IPS-NIHi7 (cell line): ENCODE measurements at regions not wholly inside any gene's neighbourhood (a gene's known extent, or its start where the extent isn't known, plus 50 kb on each side); places are given as distances from the start of the nearest gene placed in this dataset.
A peak's percentile ranks its signal among the peaks of the same experiment; 100 is the strongest.
"Not testable (repeated sequence)": the region's sequence is repeated elsewhere in the genome, so short reads cannot be mapped to it uniquely, and the experiment has no call there.

Experiments used
- DNase-seq: peaks from one replicate; pipeline ENCODE4 v3.0.0; 2012; ENCODE audit warnings: mixed read lengths; ENCODE audit errors: extremely low spot score

GRCh38 chr16:25566183-25566582, 125.6 kb upstream of the HS3ST4 start:
- DNase-seq: no peak

GRCh38 chr16:25563700-25564099, 128.1 kb upstream of the HS3ST4 start:
- DNase-seq: no peak

DNA sequence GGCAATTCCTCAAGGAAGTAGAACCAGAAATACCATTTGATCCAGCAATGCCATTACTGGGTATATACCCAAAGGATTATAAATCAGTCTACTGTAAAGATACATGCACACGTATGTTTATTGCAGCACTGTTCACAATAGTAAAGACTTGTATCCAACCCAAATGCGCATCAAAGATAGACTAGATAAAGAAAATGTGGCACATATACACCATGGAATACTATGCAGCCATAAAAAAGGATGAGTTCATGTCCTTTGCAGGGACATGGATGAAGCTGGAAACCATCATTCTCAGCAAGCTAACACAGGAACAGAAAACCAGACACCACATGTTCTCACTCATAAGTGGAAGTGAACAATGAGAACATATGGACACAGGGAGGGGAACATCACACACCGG, 130.0 kb upstream of the HS3ST4 start:
- not testable (repeated sequence) for DNase-seq

DNA sequence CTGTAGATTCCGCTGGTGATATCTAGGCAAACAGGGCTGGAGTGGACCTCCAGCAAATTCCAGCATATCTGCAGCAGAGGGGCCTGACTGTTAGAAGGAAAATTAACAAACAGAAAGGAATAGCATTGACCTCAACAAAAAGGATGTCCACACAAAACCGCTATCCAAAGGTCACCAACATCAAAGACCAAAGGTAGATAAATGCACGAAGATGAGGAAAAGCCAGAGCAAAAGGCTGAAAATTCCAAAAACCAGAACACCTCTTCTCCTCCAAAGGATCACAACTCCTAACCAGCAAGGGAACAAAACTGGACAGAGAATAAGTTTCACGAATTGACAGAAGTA, 134.8 kb upstream of the HS3ST4 start:
- DNase-seq: not testable (repeated sequence)

DNA sequence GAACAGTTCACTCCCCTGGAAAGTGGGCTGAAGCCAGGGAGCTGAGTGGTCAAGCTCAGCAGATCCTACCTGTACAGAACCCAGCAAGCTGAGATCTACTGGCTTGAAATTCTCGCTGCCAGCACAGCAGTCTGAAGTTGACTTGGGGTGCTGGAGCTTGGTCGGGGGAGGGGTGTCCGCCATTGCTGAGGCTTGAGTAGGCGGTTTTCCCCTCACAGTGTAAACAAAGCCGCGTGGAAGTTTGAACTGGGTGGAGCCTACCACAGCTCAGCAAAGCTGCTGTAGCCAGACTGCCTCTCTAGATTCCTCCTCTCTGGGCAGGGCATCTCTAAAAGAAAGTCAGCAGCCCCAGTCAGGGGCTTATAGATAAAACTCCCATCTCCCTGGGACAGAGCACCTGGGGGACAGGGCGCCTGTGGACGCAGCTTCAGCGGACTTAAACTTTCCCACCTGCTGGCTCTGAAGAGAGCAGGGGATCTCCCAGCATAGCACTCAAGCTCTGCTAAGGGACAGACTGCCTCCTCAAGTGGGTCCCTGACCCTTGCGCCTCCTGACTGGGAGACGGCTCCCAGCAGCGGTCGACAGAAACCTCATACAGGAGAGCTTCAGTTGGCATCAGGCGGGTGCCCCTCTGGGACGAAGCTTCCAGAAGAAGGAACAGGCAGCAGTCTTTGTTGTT, 135.3 kb upstream of the HS3ST4 start:
- not testable (repeated sequence) for DNase-seq

DNA sequence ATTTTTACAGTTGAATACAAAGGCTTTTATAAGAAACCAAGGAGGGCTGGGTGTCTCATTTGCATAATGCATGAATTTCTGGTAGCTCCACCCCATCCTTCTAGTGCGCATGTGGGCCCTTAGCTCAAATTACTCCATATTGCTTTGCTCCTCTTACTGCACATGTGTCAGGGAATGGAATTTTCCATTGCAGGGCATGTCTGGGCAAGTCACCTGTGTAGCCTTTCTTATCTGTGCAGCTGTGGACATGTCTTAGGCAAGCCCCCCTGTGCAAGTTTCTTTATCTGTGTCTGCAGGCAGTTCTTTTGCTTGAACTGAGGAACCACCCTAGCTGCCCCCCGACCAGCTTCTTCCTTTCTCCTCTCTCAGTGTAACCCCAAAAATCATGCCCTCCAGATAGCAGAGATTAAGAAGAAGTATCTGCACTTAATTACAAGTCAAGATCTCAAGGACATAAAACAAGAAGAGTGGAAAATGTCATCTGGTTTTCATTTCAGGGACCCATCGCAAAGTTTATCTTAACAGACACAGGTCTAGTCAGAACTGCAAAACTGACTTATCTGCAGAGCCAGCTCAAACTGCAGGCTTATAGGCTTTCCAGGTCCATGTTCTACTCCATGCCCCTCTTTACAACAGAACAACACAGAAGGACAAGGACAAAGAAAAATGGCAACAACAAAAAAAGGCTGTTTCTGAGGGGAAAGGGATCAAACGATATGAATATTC, 137.9 kb upstream of the HS3ST4 start:
- no peak for DNase-seq

DNA sequence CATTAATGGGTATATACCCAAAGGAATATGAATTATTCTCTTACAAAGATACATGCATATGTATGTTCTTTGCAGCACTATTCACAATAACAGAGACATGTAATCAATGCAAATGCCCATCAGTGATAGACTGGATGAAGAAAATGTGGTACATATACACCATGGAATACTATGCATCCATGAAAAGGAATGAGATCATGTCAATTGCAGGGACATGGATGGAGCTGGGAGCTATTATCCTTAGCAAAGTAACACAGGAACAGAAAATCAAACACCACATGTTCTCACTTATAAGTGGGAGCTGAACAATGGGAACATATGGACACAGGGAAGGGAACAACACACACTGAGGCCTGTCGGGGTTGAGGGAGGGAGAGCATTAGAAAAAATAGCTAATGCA, 141.1 kb upstream of the HS3ST4 start:
- DNase-seq: no peak

- DNase-seq: no peak
Measured at GRCh38 chr16:25546791-25547190, 145.0 kb upstream of the HS3ST4 start.

DNA sequence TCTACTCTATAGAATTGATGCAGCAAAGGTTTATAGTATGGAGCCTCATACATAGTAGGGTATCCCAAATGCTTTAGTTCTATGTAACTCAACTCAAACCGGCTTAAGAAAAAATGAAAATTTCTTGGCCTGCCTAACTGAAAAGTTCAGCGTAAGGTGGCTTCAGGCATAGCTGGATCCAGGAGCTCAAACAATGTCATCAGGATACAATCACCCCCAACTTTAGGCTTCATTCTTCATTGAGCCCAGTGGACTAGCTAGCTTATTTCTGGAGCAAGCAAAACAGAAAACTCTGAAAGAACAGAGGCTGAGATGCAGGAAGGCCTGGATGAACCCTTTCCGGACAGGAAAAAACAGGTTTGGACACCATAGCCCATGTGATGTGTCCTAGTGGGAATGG, 147.5 kb upstream of the HS3ST4 start:
- no peak for DNase-seq

DNA sequence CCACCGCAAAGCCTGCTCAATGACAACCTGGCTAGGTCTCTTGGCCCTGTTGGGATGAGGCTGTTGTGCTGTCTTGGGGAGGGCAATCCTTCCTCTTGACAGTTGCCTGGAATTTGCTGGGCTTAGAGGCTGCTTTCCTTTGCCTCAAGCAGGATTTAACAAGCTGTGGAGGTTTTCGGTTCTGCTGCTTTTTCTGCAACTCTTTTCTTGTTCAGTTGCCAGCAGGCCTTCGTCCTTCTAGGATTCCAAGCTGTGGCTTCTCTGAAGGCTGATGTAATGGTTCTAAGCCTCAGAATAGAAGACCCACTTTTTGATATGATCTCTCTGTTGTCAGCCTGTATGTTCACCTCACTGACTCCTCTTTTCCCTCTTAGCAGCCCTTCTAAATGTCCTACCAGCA, 149.5 kb upstream of the HS3ST4 start:
- DNase-seq: no peak

DNA sequence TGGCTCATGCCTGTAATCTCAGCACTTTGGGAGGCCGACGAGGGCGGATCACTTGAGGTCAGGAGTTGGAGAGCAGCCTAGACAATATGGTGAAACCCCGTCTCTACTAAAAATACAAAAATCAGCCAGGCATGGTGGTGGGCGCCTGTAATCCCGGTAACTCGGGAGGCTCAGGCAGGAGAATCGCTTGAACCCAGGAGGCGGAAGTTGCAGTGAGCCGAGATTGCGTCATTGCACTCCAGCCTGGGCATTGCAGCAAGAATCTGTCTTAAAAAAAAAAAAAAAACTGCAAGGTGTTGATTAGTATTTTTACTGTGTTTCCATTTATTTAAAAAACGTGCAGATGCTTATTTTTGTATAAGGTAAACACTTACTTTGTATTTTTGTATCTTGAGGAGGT, 152.0 kb upstream of the HS3ST4 start:
- DNase-seq: not testable (repeated sequence)

DNA sequence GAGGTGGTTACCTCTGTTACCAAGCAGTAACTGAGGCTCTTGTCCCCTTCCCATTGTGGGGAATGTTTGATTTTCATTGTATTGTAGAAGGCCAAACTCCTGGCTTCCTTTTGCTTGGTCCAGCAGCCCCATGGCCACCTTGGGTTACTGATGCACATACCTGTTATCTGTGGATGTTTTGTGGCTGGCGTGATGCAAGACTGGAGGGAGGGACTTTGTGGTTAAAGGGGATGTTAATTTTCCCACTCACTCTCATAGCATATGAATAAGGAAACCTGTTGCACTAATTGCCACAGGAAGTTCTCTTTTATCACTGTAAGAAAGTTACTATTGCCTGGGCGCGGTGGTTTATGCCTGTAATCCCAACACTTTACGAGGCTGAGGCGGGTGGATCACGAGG, 168.6 kb upstream of the HS3ST4 start:
- no peak for DNase-seq

GRCh38 chr16:25512041-25512440, 179.7 kb upstream of the HS3ST4 start:
- DNase-seq: no peak

DNA sequence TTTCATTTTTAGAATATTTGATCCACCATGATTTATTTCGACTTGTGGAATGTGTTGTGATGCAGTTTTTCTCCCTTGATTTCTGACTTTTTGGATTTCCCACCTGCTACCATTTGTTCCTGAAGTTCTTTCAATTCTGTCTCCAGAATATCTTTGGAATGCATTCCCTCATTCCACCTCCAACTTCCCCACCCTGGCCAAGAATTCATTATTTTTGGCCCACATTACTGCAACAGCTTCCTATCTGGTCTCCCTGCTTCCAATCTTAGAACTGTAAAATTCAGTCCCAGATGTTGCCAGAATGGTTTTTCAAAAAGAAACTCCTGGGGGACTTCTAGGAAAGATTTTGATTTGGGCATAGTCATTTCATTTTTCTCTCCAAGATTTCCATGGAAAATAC, 182.3 kb upstream of the HS3ST4 start:
- DNase-seq: no peak

DNA sequence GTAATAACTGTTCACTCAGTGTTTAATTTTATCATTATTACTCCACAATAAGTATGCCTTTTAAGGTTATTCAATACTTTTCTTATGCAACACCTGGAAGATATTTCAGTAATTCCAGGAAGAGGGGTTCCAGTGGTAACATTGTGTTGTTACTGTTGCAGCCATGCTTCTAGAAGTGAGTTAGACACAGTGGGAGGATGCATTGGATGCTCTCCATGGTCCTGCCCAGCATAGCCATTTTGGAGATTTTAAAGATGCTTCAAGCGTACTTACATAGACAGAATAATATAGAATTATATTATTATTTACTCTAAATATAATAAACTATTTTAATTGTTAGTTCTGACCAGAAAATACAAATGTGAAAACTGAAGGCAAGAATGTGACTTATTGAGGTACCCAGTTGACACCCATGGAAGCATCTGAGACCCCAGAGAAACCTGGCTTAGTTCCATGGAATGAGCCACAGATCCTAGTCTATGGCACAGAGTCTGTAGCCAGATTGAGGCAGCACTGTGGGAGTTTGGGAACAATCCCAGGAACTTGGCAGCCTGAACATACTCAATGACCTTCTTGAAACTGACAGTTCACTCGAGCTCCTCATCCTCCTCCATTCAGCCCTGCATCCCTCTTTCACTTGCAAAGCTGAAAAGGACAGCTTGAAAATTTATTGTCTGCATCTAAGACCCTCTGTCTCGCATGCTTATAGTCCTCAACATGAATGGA, 190.1 kb upstream of the HS3ST4 start:
- no peak for DNase-seq

DNA sequence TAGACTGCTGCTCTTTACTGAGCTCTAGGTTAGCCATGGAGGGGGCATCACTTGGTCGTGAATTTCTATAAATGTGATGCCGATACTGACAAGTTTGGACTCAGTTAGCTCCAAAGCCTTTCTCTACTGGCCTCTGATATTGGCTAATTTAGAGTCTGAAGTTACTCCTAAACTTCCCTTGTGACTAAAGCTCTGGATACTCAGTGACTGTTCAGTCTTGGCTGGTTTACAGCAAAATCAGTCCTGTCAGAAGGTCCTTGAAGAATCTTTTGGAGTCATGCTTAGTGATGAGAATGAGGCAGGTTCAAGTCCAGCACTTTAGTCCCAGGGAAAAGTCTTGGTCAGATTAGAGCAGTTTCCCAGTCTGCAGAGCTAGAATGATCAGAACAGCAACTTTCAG, 197.5 kb upstream of the HS3ST4 start:
- no peak for DNase-seq

DNA sequence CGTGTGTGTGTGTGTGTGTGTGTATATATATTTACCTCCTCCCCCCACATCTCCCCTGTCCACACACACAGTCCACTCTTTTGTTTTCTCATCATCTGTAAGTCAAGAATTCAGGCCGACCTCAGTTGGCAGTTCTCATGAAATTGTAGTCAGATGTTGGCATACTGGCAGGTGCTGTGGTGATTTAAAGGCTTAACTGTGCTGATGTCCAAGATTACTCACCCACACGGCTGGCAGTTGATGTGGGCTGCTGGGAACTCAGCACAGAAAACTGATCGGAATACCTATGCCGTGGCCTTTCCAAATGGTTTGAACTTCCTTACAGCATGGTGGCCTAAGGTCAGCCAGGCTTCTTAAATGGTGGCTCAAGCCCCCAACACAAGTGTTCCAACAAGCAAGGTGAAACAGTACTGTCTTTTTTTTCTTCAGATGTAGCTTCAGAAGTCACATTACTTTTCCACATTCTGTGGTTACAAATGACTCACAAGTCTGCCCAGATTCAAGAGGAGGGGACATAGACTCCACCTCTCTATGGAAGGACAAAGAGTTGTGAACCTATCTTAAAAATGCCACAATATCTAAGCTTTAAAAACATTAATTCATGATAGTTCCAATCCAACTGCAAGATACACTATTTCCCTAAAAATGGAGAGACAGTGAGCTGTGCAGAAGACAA, 198.5 kb upstream of the HS3ST4 start:
- DNase-seq: no peak

GRCh38 chr16:25488435-25488834, 203.3 kb upstream of the HS3ST4 start:
- DNase-seq: no peak

- no peak for DNase-seq
Measured at GRCh38 chr16:25487888-25488287, 203.9 kb upstream of the HS3ST4 start.

DNA sequence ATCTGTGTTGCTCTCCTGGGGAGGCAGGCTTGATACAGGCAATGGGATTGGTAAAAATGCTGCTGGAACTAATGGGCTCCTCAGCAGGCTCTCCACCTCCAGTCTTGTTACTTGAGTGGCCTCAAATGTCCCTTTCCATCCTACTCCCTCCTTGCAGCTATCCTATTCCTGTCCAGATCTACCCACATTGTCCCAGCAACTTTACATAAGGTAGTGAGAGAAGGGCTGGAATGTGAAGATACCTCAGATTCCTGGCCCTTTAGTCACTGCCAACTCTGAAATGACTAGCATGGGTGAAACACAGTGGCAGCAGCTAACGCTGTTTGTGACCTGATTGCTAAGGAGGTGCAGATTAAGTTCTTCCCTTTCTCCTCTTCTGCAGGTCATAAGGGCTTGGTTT, 210.1 kb upstream of the HS3ST4 start:
- peak; percentile 10 for DNase-seq

- DNase-seq: no peak
Measured at GRCh38 chr16:25478476-25478875, 213.3 kb upstream of the HS3ST4 start.

- no peak for DNase-seq
Measured at GRCh38 chr16:25464058-25464457, 206.4 kb upstream of the ZKSCAN2 start.
